Cerebellar nuclear complex (tissue), 1 donor: ENCODE measurements at regions not wholly inside any gene's neighbourhood (a gene's known extent, or its start where the extent isn't known, plus 50 kb on each side); places are given as distances from the start of the nearest gene placed in this dataset.
"Not testable (repeated sequence)": the region's sequence is repeated elsewhere in the genome, so short reads cannot be mapped to it uniquely, and the experiment has no call there.

Experiments
- DNase-seq, 2 experiments: peaks; one replicate each; lab custom pipeline; 2025; lab: John Stamatoyannopoulos, UW

GRCh38 chr2:138271467-138271866 is 230.1 kb upstream of the SPOPL start:
- no peak for DNase-seq

- no peak for DNase-seq
Measured at GRCh38 chr2:138272524-138273195, 228.9 kb upstream of the SPOPL start.

GRCh38 chr2:138273280-138273679 is 228.3 kb upstream of the SPOPL start:
- not testable (repeated sequence) for DNase-seq

- DNase-seq: no peak
Measured at GRCh38 chr2:138274421-138275291, 226.9 kb upstream of the SPOPL start.

- DNase-seq: no peak
Measured at GRCh38 chr2:138275292-138275690, 226.3 kb upstream of the SPOPL start.

GRCh38 chr2:138275881-138276280 is 225.7 kb upstream of the SPOPL start:
- no peak for DNase-seq

GRCh38 chr2:138276339-138276738 is 225.2 kb upstream of the SPOPL start:
- no peak for DNase-seq

GRCh38 chr2:138277062-138277461 is 224.5 kb upstream of the SPOPL start:
- DNase-seq: no peak

GRCh38 chr2:138279871-138280270 is 221.7 kb upstream of the SPOPL start:
- no peak for DNase-seq

- no peak for DNase-seq
Measured at GRCh38 chr2:138280999-138281695, 220.4 kb upstream of the SPOPL start.

- no peak for DNase-seq
Measured at GRCh38 chr2:138282014-138282672, 219.4 kb upstream of the SPOPL start.

GRCh38 chr2:138291805-138292204 is 209.8 kb upstream of the SPOPL start:
- no peak for DNase-seq

- no peak for DNase-seq
Measured at GRCh38 chr2:138293045-138293444, 208.5 kb upstream of the SPOPL start.

GRCh38 chr2:138293549-138293948 is 208.0 kb upstream of the SPOPL start:
- DNase-seq: no peak

- no peak for DNase-seq
Measured at GRCh38 chr2:138294451-138294850, 207.1 kb upstream of the SPOPL start.

- no peak for DNase-seq
Measured at GRCh38 chr2:138296365-138296764, 205.2 kb upstream of the SPOPL start.

- no peak for DNase-seq
Measured at GRCh38 chr2:138298120-138298814, 203.3 kb upstream of the SPOPL start.

GRCh38 chr2:138298900-138299299 is 202.7 kb upstream of the SPOPL start:
- DNase-seq: no peak

- no peak for DNase-seq
Measured at GRCh38 chr2:138306626-138307025, 194.9 kb upstream of the SPOPL start.

- no peak for DNase-seq
Measured at GRCh38 chr2:138307099-138307498, 194.5 kb upstream of the SPOPL start.

GRCh38 chr2:138309760-138310159 is 191.8 kb upstream of the SPOPL start:
- DNase-seq: no peak

- no peak for DNase-seq
Measured at GRCh38 chr2:138312061-138312460, 189.5 kb upstream of the SPOPL start.
